Activated CD4-positive, alpha-beta T cell treated with anti-CD3 and anti-CD28 coated beads, Interleukin-10, Interleukin-2, amounts not matched to agents 100 ng/mL and 50 ng/mL, durations not matched to agents 16 hours and 8 hours (primary cell): ENCODE measurements at regions not wholly inside any gene's neighbourhood (a gene's known extent, or its start where the extent isn't known, plus 50 kb on each side); places are given as distances from the start of the nearest gene placed in this dataset.
A peak's percentile ranks its signal among the peaks of the same experiment; 100 is the strongest.

Source experiments
- DNase-seq: peaks from one replicate; pipeline ENCODE4 v3.0.0-alpha.2; 2020

- DNase-seq, result no peak
Observed at GRCh38 chr5:2163060-2163856, 280.5 kb upstream of the IRX4 start.

GRCh38 chr5:2160811-2161210 is 278.1 kb upstream of the IRX4 start:
- no peak for DNase-seq

DNA sequence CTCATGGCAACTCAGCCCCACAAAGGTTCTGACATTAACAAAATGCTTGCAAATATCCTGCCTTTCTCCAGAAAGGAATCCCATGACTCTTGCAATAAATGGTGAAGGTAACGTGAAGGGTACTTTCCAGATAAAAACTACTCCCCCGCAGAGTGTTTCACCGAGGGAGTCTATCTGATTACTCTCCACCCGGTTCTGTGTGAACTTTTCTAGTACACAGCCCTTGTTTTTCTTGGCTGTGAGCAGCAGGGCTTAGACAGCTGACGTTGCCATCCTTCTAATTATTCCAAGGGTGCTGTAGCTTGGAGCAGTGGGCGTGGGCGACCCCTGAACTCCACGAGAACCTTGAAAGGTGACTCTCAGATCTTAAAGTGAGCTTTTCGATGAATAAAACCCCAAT is 276.0 kb upstream of the IRX4 start:
- DNase-seq, result no peak

- DNase-seq, result no peak
Observed at GRCh38 chr5:2158109-2158508, 275.4 kb upstream of the IRX4 start.

- no peak for DNase-seq
Observed at GRCh38 chr5:2157372-2157771, 274.6 kb upstream of the IRX4 start.

DNA sequence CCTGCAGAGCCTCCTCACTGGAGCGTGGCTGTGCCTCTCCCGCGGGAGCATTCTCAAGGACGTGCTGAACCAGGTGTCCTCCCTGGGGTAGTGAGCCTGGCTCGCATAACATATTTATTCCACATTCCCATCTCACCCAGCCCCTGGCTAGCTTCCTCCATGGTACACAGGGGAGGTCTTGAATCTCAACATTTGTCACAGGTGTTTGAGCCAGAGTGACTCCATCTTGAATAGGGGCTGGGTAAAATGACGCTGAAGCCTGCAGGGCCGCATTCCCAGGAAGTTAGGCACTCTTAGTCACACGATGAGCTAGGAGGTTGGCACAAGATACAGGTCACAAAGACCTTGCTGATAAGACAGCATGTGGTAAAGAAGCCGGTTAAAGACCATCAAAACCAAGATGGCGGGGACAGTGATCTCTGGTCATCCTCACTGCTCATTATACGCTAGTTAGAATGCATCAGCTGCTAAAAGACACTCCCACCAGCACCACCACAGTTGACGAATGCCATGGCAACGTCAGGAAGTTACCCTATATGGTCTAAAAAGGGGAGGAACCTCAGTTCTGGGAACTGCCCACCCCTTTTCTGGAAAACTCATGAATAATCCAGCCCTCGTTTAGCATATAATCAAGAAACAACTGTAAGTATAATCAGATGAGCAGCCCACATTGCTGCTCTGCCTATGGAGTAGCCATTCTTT is 273.8 kb upstream of the IRX4 start:
- DNase-seq, result no peak

DNA sequence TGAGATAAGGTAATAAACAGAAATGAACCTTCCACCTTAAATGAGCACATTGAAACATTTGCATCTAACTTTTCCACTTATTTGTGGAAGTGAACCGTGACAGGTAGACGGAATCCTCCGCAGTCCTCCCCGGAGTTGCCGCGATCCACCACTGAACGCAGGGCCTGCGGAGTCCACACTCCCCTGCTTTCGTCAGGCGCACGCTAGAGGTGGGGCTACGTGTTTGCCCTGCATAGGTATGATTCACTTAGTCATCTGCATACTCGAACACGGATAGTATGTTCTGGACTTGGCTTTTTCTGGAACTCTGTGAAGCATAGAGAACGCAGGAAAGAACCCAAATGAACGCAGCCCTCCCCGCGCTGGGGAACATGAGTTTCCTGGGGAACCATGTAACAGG is 272.8 kb upstream of the IRX4 start:
- DNase-seq, result no peak

- DNase-seq, result no peak
Observed at GRCh38 chr5:2153802-2154201, 271.1 kb upstream of the IRX4 start.

DNA sequence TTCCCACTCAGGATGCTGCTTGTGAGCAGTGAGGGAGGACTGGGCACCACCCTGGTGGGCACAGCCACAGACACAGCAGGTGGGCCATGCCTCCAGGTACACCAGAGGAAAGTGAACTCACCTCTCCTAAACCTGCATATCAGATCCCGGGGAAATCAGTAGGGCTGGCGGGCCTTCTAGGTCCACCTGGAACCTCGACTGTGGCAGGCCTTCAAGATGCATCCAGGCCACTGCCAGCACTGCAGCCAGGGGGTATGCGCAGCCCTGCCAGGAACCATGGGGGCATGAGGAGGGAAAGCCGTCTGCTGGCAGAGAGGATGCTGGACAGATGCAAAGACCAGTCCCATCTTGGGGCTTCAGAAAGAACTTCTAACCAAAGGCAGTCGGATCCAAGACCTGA is 270.6 kb upstream of the IRX4 start:
- no peak for DNase-seq

DNA sequence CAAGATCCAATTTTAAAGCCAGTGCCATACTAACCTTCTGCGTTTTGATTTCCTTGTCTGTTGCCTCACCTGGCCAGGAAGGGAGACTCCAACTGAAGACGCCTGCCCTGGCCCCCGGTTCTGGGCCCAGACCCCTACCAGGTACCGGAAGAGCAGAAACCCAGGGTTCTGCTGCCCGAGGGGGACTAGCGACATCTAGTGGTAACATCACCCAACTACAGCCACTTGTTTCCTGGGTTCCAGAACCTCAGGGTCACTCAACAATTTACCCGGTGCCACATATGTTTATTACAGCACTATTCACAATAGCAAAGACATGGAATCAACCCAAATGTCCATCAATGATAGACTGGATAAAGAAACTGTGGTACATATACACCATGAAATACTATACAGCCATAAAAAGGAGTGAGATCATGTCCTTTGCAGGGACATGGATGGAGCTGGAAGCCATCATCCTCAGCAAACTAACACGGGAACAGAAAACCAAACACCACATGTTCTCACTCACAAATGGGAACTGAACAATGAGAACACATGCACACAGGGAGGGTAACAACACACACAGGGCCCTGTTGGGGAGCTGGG is 268.7 kb upstream of the IRX4 start:
- DNase-seq, result peak; percentile 43

GRCh38 chr5:2149195-2149539 is 266.4 kb upstream of the IRX4 start:
- peak; percentile 29 for DNase-seq

DNA sequence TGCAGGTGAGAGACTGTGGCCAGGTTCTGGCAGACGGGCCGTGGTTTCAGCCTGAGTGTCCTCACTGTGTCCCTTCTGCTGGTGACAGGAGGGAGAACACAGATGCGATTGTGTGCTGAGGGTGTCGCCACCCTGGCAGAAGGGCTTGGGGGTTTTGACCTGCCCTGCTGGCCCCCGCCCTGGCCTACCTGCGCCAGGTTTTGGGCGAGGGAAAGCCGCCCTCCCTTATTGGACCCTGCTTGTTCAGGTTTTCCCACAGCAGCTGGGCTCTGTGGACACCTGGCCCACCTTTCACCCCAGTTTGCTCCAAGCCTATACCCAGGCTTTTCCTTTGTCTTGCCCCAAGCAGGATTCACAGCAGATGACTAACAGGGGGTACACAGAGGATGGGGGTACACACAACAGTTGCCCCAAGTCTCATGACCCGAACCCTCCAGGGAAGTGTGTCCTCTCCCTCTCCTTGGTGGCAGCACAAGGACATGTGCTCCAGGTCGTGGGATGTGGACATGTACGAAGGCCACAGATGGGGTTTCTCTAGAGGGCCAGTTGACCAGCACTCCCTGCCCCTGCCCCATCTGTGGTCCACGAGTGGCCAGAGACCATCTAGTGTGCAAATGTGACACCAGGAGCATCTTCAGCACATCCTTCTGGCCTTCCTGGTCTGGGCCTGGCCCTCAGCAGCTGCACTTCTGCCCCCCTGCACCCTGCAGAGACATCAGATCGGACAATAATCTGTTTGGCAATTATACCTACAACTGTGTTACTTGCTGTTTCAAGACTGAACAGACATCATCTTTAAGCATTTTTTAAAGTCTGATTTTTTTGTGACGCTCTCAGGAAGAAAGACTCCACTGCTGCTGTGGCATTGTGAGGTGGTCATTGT is 265.8 kb upstream of the IRX4 start:
- no peak for DNase-seq

GRCh38 chr5:2147504-2148311 is 265.0 kb upstream of the IRX4 start:
- DNase-seq, result no peak

DNA sequence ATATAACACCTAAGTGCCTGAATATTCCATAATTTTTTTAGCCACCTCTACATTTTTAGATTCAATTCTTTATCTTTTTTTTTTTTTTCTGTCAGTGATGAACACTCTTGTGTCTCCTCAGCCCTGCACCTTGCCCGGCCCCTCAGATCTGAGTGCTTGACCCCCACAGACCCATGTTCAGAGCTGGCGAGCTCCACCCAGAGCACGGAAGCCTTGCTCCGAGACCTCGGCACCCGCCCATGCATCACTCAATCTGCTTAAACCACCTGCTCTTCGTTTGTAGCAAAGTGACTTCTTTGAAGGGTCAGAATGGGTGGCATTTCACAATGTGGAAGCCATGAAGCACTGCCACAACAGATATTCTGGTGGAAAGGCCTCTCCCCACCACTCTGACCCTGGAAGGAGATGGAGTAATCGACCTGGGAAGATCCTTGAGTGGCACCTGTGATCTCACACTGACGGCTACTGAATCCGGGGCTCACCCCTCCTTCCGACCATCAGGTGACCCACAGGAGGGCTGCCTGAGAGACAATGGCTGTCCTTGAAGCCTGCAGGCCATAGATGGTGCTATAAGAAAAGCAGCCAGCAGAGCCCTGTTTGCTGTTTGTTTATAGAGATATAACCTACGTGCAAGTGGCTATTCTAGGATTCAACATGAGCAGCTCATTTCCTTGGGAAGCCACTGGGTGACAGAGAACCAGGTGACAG is 261.1 kb upstream of the IRX4 start:
- no peak for DNase-seq

GRCh38 chr5:2143088-2143487 is 260.4 kb upstream of the IRX4 start:
- no peak for DNase-seq

- DNase-seq, result no peak
Observed at GRCh38 chr5:2142456-2142954, 259.8 kb upstream of the IRX4 start.

DNA sequence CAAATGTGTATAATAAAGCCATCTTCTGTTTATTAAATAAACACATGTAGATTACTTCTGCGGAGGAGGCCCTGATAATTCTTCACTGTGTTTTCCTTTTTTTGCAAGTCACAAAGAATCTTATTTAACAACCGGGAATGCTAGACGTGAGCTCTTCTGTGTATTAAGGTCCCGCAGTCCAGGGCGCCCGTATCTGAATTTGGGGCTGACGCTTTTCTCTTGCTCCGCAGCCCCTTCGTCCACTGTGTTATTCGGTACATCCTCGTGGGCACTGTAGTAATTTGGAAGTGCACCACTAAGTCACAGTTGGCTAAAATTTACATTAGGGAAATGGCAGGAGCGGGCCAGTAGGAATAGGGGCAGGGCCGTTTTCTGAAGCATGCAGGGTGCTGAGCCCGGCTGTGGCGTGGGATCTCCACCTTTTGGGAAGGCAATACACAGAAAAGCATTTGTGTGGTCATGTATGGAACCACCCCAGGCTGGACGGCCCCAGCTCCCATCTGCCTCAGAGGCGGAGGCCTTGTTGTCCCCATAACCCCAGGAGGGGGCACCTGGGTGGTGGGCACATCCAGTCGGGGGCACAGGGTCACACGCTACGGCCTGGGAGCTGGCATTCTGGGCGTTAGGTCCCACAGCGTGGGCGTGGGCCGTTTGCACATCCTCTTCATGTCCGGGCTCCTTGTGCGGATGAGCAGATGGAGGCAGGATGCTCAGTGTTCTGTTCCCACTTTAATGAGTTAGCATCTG is 258.7 kb upstream of the IRX4 start:
- DNase-seq, result no peak

DNA sequence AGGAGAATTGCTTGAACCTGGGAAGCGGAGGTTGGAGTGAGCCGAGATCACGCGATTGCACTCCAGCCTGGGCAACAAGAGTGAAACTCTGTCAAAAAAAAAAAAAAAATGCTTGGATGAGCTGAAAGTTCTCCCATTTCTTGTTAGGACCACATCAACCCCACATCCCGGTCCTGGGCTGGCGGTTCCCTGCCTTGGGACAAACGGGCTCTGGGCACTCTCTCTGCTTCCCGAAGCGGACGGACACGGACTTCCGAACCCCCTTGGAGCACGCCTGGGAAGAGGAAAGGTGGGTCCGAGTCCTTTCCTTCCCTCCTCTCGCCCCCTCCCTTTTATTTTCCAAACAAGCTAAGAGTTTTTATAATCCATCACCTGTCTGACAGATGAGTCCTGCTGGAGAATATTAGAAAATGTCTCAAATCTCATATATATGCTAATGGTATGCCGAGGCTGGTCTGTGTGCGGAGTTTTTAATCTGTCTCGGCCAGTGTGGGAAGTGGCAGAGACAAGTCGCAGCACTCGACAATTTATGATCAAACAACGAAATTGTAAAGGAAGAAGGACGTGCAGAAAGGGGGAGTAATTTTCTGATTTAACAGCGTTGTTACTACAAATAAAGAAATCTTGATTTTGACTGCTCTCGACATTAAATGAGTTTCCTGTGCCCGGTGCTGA is 257.9 kb upstream of the IRX4 start:
- no peak for DNase-seq

DNA sequence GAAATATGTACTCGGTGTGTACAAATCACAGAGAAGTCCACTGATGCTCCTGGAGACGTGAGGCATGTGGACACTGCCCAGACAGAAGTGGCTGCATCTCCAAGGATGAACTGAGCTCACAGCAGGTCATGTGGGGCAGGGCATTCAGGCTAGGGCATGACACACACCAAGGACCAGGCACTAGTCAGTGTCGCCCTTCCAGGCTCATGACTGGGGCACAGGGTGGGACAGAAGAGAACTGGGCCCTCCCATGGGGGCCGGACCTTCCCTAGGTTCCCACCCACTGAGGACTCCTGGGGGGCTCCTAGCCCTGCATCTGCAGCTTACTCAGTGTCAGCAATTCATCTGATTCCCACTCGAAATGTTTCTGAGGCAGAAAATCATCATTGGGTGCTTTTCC is 256.8 kb upstream of the IRX4 start:
- DNase-seq, result no peak

DNA sequence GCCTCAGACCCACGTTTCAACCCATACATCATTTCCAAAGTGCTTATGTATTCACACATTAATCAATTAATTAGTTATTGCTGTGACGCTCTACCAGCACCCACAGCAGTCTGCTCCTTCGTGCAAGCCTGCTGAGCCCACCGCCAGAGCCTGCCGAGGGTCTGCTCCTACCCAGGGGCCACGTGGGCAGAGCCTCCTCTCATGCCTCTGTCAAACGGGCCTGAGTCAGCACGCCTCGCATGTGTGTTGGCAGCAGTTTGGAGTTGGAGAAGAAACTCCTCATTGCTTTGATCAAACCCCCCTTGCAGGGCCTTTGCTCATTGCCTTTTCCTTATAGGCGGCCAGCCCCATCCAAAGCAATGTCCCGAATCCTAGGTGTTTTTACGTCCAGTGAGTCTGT is 256.2 kb upstream of the IRX4 start:
- no peak for DNase-seq
